ENCODE measurements at regions not wholly inside any gene's neighbourhood (a gene's known extent, or its start where the extent isn't known, plus 50 kb on each side); places are given as distances from the start of the nearest gene placed in this dataset.

GRCh38 chr2:150769421-150769820, 282.0 kb upstream of the RND3 start:
- Mint-ChIP-seq H3K27ac (no peak overlapping the region), H3K9me3 (no peaks in the 10 kb centered on the region), H3K4me3 (no peak overlapping the region), H3K27me3 (no peaks in the 10 kb centered on the region), H3K4me1 (no peaks in the 10 kb centered on the region), H3K36me3 (no peaks in the 10 kb centered on the region)
- no peak for DNase-seq (ENCODE audit: low spot score in 2 of 2)
- no peak for ATAC-seq (ENCODE audit: low read depth)

DNA sequence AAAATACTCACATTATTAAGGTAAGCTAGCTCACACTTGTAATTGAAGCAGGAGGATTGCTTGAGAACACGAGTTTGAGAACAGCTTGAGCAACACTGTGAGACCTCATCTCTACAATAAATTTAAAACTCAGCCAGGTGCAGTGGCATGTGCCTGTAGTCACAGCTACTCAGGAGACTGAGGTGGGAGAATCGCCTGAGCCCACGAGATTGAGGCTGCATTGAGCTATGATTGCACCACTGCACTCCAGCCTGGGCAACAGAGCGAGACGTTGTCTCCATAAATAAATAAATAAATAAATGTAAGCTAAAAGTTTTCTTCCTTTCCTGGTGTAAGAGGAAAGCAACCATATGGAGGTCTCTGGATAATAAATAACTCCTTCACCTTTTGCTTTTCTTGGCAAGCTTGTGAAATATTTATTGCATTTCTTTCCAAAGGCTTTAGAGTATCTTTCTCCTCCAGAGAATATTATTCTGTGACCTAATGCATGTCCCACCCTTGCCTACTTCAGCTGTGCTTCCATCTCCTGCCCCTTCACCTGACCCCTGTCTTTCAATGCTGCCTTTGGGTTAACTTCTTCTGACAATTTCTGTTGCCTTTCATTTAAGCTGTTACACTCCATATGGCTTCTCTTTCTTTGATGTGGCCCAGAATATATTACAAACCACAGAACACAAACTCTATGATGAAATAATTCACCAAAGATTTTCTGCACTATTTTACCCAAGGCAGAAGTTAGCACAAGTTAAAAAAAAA, 280.7 kb upstream of the RND3 start:
- no peaks in the 10 kb centered on the region for H3K27me3 Mint-ChIP-seq
- H3K9me3 Mint-ChIP-seq: no peaks in the 10 kb centered on the region
- DNase-seq (ENCODE audit: low spot score in 2 of 2) (no peak), ATAC-seq (ENCODE audit: low read depth) (no peak)
- no peak overlapping the region for H3K27ac Mint-ChIP-seq
- H3K4me3 Mint-ChIP-seq: no peak overlapping the region
- no peaks in the 10 kb centered on the region for H3K4me1 Mint-ChIP-seq
- no peaks in the 10 kb centered on the region for H3K36me3 Mint-ChIP-seq

DNA sequence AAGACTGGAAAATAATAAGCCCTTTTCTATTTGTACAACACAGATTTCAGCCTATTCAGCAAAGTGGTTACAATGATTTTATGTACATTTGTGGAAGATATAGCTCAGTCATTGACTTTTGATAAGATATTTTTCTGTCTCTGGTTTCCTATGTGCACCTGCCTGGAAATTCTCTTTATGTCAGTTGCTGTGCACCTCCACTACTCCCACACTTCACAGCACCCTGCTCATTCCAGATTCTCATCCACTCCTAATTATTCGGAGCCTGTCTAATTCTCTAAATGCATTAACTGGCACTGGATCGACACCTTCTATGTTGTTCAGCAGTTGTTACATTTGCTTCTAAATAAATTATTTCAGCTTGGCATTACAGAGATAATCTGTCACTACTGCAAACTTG, 275.1 kb upstream of the RND3 start:
- Mint-ChIP-seq H3K36me3 (no peaks in the 10 kb centered on the region), H3K4me3 (no peak overlapping the region)
- no peak for DNase-seq (ENCODE audit: low spot score in 2 of 2)

GRCh38 chr2:150759531-150759930, 272.1 kb upstream of the RND3 start:
- H3K9me3 Mint-ChIP-seq: no peaks in the 10 kb centered on the region
- H3K36me3 Mint-ChIP-seq: no peaks in the 10 kb centered on the region
- no peaks in the 10 kb centered on the region for H3K4me1 Mint-ChIP-seq
- DNase-seq (ENCODE audit: low spot score in 2 of 2) (no peak), ATAC-seq (ENCODE audit: low read depth) (no peak)
- H3K27me3 Mint-ChIP-seq: no peaks in the 10 kb centered on the region
- no peak overlapping the region for H3K4me3 Mint-ChIP-seq
- no peak overlapping the region for H3K27ac Mint-ChIP-seq

More for the DNA sequence above, 275.1 kb upstream of the RND3 start:
- ATAC-seq (ENCODE audit: low read depth): no peak
- Mint-ChIP-seq H3K4me1 (no peaks in the 10 kb centered on the region), H3K9me3 (no peaks in the 10 kb centered on the region), H3K27me3 (no peaks in the 10 kb centered on the region), H3K27ac (no peak overlapping the region)

- Mint-ChIP-seq H3K27me3 (no peaks in the 10 kb centered on the region), H3K27ac (no peak overlapping the region), H3K36me3 (no peaks in the 10 kb centered on the region), H3K4me1 (no peaks in the 10 kb centered on the region), H3K4me3 (no peak overlapping the region), H3K9me3 (no peaks in the 10 kb centered on the region)
- ATAC-seq (ENCODE audit: low read depth) (no peak), DNase-seq (ENCODE audit: low spot score in 2 of 2) (no peak)
Measured at GRCh38 chr2:150759106-150759505, 271.6 kb upstream of the RND3 start.

- Mint-ChIP-seq H3K4me1 (no peaks in the 10 kb centered on the region), H3K4me3 (no peak overlapping the region), H3K27ac (no peak overlapping the region), H3K36me3 (no peaks in the 10 kb centered on the region), H3K27me3 (peaks cover 1% of the 10 kb centered on the region), H3K9me3 (peaks cover 6% of the 10 kb centered on the region)
- no peak for DNase-seq (ENCODE audit: low spot score in 2 of 2)
- ATAC-seq (ENCODE audit: low read depth): no peak
Measured at GRCh38 chr2:150752229-150752628, 264.8 kb upstream of the RND3 start.

DNA sequence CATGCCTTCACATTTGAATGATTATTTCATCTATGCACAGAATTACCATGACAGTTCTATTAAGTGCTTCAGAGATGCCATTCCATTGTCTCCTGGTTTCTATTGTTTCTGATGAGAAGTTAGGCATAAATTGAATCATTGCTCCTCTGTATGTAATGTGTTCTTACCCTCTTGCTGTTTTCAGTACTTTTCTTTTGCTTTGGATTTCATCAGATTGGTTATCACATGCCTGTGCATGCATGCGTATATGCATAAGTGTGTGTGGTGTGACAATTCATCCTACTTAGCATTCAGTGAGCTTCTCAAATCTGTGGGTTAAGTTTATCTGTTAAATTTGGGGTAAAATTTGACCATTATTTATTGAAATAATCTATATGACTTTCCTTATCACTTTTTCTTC, 263.3 kb upstream of the RND3 start:
- DNase-seq (ENCODE audit: low spot score in 2 of 2): no peak
- H3K36me3 Mint-ChIP-seq: no peaks in the 10 kb centered on the region
- H3K27ac Mint-ChIP-seq: no peak overlapping the region
- H3K4me1 Mint-ChIP-seq: no peaks in the 10 kb centered on the region
- H3K27me3 Mint-ChIP-seq: peaks cover 1% of the 10 kb centered on the region
- H3K9me3 Mint-ChIP-seq: peaks cover 6% of the 10 kb centered on the region
- no peak for ATAC-seq (ENCODE audit: low read depth)
- H3K4me3 Mint-ChIP-seq: no peak overlapping the region

DNA sequence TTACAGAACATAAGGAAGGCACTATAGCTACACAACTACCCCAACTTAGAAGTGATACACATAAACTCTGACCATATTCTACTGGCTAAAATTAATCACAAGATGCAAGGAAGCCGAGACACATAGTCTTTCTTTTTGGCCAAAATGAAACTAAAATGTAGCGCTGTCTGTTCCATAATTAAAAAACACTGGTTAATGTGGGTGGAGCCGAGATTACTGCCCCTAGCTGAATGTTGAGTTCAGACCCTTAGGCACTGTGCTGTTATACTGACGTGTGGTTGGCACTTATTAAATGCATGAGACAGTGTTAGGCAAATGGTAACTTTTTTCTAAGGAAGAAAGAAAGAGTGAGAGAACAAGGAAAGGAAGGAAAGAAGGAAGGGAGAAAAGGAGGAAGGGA, 254.6 kb upstream of the RND3 start:
- Mint-ChIP-seq H3K9me3 (peaks cover 1% of the 10 kb centered on the region), H3K4me1 (no peaks in the 10 kb centered on the region), H3K27me3 (no peaks in the 10 kb centered on the region), H3K36me3 (no peaks in the 10 kb centered on the region), H3K27ac (no peak overlapping the region), H3K4me3 (no peak overlapping the region)
- DNase-seq (ENCODE audit: low spot score in 2 of 2): no peak
- ATAC-seq (ENCODE audit: low read depth): no peak

DNA sequence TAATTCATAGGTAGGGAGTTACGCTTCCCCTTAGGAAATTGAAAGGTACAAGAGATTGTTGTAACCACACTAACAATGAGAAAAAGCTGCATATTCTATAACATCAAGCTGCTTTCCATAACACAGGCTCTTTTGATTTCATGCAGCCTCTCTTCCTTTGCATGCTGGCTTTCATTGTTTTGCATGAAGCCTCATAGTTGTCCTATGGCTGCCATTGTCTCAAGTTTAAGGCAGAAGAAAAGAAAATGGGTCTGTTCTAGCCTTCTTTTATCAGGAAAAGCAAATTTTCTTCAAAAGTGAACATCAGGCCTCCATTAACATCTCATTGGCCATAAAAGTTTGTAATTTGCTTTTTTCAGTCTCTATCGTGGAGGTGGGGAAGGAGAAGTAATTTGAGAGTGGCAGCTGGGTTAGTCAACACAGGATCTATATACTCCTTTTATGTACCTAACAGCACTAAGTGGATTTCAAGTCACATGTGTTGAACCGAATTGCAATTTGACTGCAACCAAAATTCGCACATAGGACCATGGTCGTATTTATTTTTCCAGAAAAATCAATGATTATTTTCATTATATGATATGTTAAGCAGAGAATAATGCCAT, 248.5 kb upstream of the RND3 start:
- Mint-ChIP-seq H3K4me1 (no peaks in the 10 kb centered on the region), H3K9me3 (peaks cover 1% of the 10 kb centered on the region), H3K4me3 (no peak overlapping the region), H3K27me3 (no peaks in the 10 kb centered on the region), H3K36me3 (no peaks in the 10 kb centered on the region), H3K27ac (no peak overlapping the region)
- DNase-seq (ENCODE audit: low spot score in 2 of 2) (no peak), ATAC-seq (ENCODE audit: low read depth) (no peak)

GRCh38 chr2:150733051-150733618, 245.7 kb upstream of the RND3 start:
- ATAC-seq (ENCODE audit: low read depth) (no peak), DNase-seq (ENCODE audit: low spot score in 2 of 2) (no peak)
- Mint-ChIP-seq H3K4me1 (no peaks in the 10 kb centered on the region), H3K9me3 (no peaks in the 10 kb centered on the region), H3K27me3 (no peaks in the 10 kb centered on the region), H3K27ac (no peak overlapping the region), H3K36me3 (no peaks in the 10 kb centered on the region), H3K4me3 (no peak overlapping the region)

DNA sequence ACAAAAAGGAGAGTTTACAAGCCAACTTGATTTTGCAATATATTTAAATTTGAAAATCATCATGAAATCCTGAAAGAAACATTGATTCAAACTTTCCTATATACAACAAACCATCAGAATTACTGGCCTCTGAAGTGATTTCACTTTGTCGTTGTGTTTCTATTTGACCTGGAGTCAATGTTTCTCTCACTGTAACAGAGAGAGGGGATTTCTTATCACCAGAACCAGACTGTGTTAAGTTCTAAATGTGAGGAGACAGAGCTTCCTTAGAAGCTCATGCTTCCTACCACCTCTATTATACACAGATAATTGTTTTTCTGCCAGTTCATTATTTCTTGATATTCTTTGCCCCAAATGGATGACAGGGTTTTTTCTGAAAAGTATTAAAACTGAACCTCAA, 245.0 kb upstream of the RND3 start:
- no peaks in the 10 kb centered on the region for H3K4me1 Mint-ChIP-seq
- no peak overlapping the region for H3K27ac Mint-ChIP-seq
- no peaks in the 10 kb centered on the region for H3K36me3 Mint-ChIP-seq
- H3K27me3 Mint-ChIP-seq: no peaks in the 10 kb centered on the region
- H3K9me3 Mint-ChIP-seq: no peaks in the 10 kb centered on the region
- H3K4me3 Mint-ChIP-seq: no peak overlapping the region
- DNase-seq (ENCODE audit: low spot score in 2 of 2) (no peak), ATAC-seq (ENCODE audit: low read depth) (no peak)

- no peak for DNase-seq (ENCODE audit: low spot score in 2 of 2)
- H3K4me3 Mint-ChIP-seq: no peak overlapping the region
- H3K9me3 Mint-ChIP-seq: no peaks in the 10 kb centered on the region
- no peak overlapping the region for H3K27ac Mint-ChIP-seq
- no peaks in the 10 kb centered on the region for H3K36me3 Mint-ChIP-seq
- H3K27me3 Mint-ChIP-seq: no peaks in the 10 kb centered on the region
- ATAC-seq (ENCODE audit: low read depth): no peak
- no peaks in the 10 kb centered on the region for H3K4me1 Mint-ChIP-seq
Measured at GRCh38 chr2:150732064-150732463, 244.6 kb upstream of the RND3 start.

GRCh38 chr2:150729495-150729955, 242.1 kb upstream of the RND3 start:
- Mint-ChIP-seq H3K4me1 (no peaks in the 10 kb centered on the region), H3K27ac (no peak overlapping the region), H3K36me3 (no peaks in the 10 kb centered on the region), H3K4me3 (no peak overlapping the region), H3K27me3 (no peaks in the 10 kb centered on the region), H3K9me3 (no peaks in the 10 kb centered on the region)
- ATAC-seq (ENCODE audit: low read depth) (no peak), DNase-seq (ENCODE audit: low spot score in 2 of 2) (no peak)

- Mint-ChIP-seq H3K27me3 (peaks cover 1% of the 10 kb centered on the region), H3K4me1 (no peaks in the 10 kb centered on the region), H3K27ac (no peak overlapping the region), H3K9me3 (peaks cover 2% of the 10 kb centered on the region), H3K4me3 (no peak overlapping the region), H3K36me3 (no peaks in the 10 kb centered on the region)
- ATAC-seq (ENCODE audit: low read depth) (no peak), DNase-seq (ENCODE audit: low spot score in 2 of 2) (no peak)
Measured at GRCh38 chr2:150718280-150718679, 230.8 kb upstream of the RND3 start.

DNA sequence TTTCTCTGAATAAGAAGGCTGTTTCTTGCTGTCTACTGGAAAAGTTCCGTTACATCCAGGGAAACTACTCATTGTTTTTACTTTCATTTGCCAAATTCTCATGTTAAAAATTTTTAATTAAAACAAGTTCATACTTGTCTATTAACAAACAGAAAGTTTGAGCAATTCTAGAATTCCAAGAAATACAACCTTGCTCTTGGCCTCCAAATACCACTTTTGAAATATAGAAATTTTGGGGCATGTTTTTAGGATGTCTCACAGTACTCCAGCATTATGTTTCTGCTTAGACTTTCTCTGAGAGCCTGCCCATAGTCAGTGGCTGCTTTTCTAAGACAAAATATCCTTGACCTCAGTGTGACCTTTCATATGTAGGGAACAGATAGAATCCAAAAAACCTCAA, 228.7 kb upstream of the RND3 start:
- Mint-ChIP-seq H3K9me3 (peaks cover 2% of the 10 kb centered on the region), H3K36me3 (no peaks in the 10 kb centered on the region), H3K4me3 (no peak overlapping the region), H3K27ac (no peak overlapping the region), H3K4me1 (no peaks in the 10 kb centered on the region), H3K27me3 (peaks cover 1% of the 10 kb centered on the region)
- DNase-seq (ENCODE audit: low spot score in 2 of 2) (no peak), ATAC-seq (ENCODE audit: low read depth) (no peak)

Measured in memory B cell (primary cell).